AG04449 (cell line): ENCODE measurements at regions not wholly inside any gene's neighbourhood (a gene's known extent, or its start where the extent isn't known, plus 50 kb on each side); places are given as distances from the start of the nearest gene placed in this dataset.
"Not testable (repeated sequence)": the region's sequence is repeated elsewhere in the genome, so short reads cannot be mapped to it uniquely, and the experiment has no call there.

Experiments
- CTCF ChIA-PET: fragments of 350-600 bp; formaldehyde crosslinking; extraction: SDS; loops from one replicate; lab custom pipeline; 2021; ENCODE audit warnings: antibody characterized with exemption; lab: Yijun Ruan, JAX
- POLR2A ChIA-PET: fragments of 400-600, 350-600 bp; formaldehyde crosslinking; extraction: SDS; loops from one replicate; lab custom pipeline; 2020; ENCODE audit warnings: antibody characterized with exemption, inconsistent platforms; lab: Yijun Ruan, JAX
- DNase-seq: peaks from one replicate; pipeline ENCODE4 v3.0.0-alpha.2; 2010; ENCODE audit warnings: low read depth, low spot score
- H3K4me3 ChIP-seq: 2 replicates; pipeline ENCODE4 v1.5.1; 2011; ENCODE audit warnings: low read depth, mild to moderate bottlenecking, control low read depth, low read length
- TF ChIP-seq, protein P1 (sequence below): IDR thresholded peaks from one replicate; pipeline ENCODE4 v1.5.1; 2011; ENCODE audit warnings: mild to moderate bottlenecking, moderate library complexity, low read length, control low read depth, inconsistent platforms; ENCODE audit not compliant: insufficient read depth; ENCODE audit errors: missing control alignments

DNA sequence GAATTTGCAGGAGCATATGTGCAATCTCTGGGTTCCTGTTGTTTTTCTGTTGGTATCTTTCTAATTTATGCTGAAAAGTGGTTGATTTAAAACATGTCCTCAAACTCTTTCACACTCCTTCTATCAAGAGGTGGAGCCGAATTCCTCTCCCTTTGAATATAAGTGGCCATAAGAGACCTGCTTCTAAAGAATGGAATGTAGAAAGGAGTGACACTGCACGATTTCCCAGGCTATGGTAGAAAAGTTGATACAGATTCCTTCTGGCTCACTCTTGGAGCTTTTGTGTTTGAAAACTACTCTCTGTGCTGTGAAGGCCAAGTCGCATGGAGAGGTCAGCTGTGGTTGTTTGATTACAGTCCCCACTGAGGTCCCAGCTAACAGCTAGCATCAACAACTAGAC, 613.2 kb downstream of the ETNK1 start:
- TF ChIP-seq, protein P1, sequence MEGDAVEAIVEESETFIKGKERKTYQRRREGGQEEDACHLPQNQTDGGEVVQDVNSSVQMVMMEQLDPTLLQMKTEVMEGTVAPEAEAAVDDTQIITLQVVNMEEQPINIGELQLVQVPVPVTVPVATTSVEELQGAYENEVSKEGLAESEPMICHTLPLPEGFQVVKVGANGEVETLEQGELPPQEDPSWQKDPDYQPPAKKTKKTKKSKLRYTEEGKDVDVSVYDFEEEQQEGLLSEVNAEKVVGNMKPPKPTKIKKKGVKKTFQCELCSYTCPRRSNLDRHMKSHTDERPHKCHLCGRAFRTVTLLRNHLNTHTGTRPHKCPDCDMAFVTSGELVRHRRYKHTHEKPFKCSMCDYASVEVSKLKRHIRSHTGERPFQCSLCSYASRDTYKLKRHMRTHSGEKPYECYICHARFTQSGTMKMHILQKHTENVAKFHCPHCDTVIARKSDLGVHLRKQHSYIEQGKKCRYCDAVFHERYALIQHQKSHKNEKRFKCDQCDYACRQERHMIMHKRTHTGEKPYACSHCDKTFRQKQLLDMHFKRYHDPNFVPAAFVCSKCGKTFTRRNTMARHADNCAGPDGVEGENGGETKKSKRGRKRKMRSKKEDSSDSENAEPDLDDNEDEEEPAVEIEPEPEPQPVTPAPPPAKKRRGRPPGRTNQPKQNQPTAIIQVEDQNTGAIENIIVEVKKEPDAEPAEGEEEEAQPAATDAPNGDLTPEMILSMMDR, result no peak
- CTCF ChIA-PET, result no interaction called here

DNA sequence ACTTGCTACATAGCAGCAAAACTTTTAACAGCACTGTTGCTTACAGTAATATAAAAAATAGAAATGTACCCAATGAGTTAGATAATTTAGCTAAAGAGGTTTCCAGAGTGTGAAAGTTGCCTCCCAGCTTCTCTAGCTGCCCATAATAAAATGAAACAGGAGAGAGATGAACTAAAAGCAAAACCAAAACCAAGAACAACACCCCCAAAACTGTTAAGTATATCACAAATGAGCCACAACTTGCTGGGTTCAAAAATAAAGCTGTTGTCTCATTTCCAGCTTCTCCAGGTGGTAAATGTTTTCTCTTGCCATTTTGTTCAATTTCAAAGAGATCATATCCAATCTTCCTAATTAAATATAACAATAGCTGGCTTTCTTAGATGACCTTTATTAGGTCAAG, 614.0 kb downstream of the ETNK1 start:
- POLR2A ChIA-PET, result no interaction called here
- no peak for DNase-seq
- H3K4me3 ChIP-seq, result no peak overlapping the region
- TF ChIP-seq, protein P1, result no peak
- CTCF ChIA-PET, result no interaction called here

More for the DNA sequence above, 613.2 kb downstream of the ETNK1 start:
- H3K4me3 ChIP-seq, result no peak overlapping the region
- no peak for DNase-seq
- POLR2A ChIA-PET, result no interaction called here

DNA sequence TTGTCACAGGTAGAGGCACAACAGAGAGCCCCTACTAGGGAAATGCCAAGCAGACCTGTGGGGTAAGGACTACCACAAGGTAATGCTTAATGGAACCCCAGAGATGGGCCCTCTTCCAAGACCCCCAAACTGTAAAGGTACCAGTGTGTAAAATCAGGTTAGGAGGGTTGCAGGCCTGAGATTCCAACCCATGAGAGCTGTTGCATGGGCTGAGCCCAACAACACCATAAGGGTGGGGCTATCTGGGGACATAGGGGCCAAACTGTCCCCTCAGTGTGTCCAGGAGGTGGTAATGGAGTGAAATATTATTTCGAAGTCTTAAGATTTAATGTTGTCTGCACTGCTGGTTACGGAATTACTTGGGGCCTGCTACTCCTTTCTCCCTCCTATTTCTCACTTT, 620.2 kb downstream of the ETNK1 start:
- TF ChIP-seq, protein P1, result no peak
- H3K4me3 ChIP-seq, result no peak overlapping the region
- no peak for DNase-seq
- CTCF ChIA-PET, result no interaction called here
- POLR2A ChIA-PET, result no interaction called here

DNA sequence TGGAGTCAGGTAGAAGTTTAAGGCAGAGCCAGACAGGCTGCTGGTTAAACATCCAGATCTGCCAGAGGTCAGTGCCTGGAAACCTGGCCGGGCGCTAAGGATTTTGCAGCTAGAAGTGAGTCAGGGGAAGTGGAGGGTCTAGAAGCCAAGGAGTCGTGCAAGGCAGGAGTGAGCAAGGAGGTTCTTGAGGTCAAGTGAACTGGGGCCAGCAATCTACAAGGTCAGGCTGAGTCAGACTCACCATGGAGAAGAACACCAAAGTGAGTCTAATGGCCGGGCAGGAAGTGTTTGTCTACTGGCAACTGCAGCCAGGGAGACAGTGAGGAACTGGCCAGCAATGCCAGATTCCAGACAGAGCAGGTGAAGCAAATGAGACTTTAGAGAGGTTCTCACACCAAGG, 628.2 kb downstream of the ETNK1 start:
- TF ChIP-seq, protein P1, result no peak
- no peak for DNase-seq
- no peak overlapping the region for H3K4me3 ChIP-seq
- ChIA-PET CTCF (no interaction called here), POLR2A (no interaction called here)

DNA sequence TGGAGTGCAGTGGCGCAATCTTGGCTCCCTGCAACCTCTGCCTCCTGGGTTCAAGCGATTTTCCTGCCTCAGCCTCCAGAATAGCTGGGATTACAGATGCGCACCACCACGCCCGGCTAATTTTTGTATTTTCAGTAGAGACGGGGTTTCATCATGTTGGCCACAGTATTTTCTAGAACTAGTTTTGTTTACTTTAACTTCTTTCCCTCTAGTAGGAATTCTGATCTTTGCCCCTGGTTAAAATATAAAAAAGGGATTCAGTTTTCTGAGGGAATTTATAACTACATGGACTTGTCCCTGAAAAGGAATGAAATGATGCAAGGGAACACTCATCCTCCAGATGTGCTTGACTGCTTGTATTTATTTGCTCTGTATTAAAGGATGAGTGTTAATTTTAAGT, 628.9 kb downstream of the ETNK1 start:
- POLR2A ChIA-PET, DNase-seq, H3K4me3 ChIP-seq, CTCF ChIA-PET: not testable (repeated sequence)

DNA sequence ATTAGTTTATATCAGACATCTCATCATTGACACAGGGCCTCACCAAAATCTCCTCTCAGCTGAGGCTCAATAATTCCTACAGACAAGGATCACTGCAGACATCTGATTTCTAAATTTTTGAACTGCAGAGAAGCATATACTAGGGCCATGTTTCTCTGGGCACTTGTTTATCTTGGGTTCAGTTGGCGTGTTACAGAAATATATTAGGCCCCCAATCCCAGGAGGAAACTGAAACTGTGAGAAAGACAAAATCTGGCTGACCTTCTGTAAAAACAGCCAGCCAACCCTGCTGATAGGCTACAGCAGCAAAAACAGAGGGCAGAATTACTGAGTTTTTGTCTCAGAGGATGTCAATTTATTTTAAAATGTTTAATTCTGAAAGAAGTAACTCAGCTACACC, 634.6 kb downstream of the ETNK1 start:
- CTCF ChIA-PET, result no interaction called here
- POLR2A ChIA-PET, result no interaction called here
- H3K4me3 ChIP-seq, result no peak overlapping the region
- no peak for DNase-seq
- TF ChIP-seq, protein P1, result no peak

DNA sequence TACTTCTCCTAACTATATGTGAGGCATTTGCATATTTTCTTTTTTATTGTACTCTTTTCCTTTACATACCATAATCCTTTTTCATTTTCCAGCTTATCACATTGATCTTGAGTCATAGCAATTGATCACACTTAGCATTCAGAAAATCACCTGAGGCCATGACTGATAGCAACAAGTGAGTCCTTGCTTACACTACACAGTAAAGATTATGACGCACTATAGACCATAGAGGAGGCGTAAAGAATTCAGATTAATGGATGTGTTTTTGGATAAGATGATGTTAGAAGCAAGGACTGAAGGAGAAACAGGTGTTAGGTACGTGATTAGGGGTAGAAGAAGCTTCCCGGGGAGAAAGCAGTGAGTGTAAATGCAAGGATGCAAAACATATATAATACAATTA, 637.7 kb downstream of the ETNK1 start:
- no peak for DNase-seq
- TF ChIP-seq, protein P1, result no peak
- CTCF ChIA-PET, result no interaction called here
- POLR2A ChIA-PET, result no interaction called here
- H3K4me3 ChIP-seq, result no peak overlapping the region
